Endothelial cell of umbilical vein (primary cell): ENCODE measurements at regions not wholly inside any gene's neighbourhood (a gene's known extent, or its start where the extent isn't known, plus 50 kb on each side); places are given as distances from the start of the nearest gene placed in this dataset.

Experiments used
- BruUV-seq: library from RNA; stranded (reverse); fragments of 400-500 nt; replicated peaks from 2 replicates; lab custom pipeline; 2021; lab: Mats Ljungman, UMichigan
- CTCF ChIA-PET: fragments of 300-600, 350-600 bp; sonication (Branson Sonifier 250); formaldehyde crosslinking; loops from one replicate; lab custom pipeline; 2021; ENCODE audit warnings: antibody characterized with exemption, inconsistent platforms; lab: Charles Lee
- POLR2A ChIA-PET: fragments of 300-600, 350-600 bp; sonication (Branson Sonifier 250); formaldehyde crosslinking; loops from one replicate; lab custom pipeline; 2021; ENCODE audit warnings: antibody characterized with exemption, inconsistent platforms; lab: Charles Lee
- DNase-seq: peaks from one replicate; pipeline ENCODE4 v3.0.0-alpha.2; 2011; ENCODE audit warnings: low read depth, low spot score
- FAIRE-seq: peaks from 2 replicates; lab custom pipeline; 2011; peaks lifted over from hg19 to GRCh38; lab: Jason Lieb, UNC
- H2AFZ ChIP-seq: 2 replicates; pipeline ENCODE4 v1.6.0; 2012; ENCODE audit warnings: low read depth, low read length, control low read depth, inconsistent platforms
- H3K27ac ChIP-seq: 2 replicates; pipeline ENCODE4 v1.5.1; 2011; ENCODE audit warnings: low read depth, mild to moderate bottlenecking, control low read depth, low read length, moderate library complexity; ENCODE audit not compliant: insufficient read depth
- H3K27me3 ChIP-seq, 2 experiments: 2 replicates each; pipeline versions ENCODE4 v1.6.0 to v1.6.1; 2011; ENCODE audit warnings: low read length in 2 of 2, mixed read lengths in 1 of 2; ENCODE audit not compliant: control insufficient read depth in 2 of 2, insufficient read depth in 2 of 2
- H3K36me3 ChIP-seq, 2 experiments: 2 replicates in 1 of 2; 3 replicates in 1 of 2; pipeline ENCODE4 v1.5.1; 2011; ENCODE audit warnings: low read length in 2 of 2, mild to moderate bottlenecking in 1 of 2, moderate library complexity in 1 of 2; ENCODE audit not compliant: control insufficient read depth in 2 of 2, insufficient read depth in 2 of 2; ENCODE audit errors: extremely low read depth in 1 of 2
- H3K4me1 ChIP-seq: 3 replicates; pipeline ENCODE4 v1.5.1; 2011; ENCODE audit warnings: mild to moderate bottlenecking, low read length; ENCODE audit not compliant: control insufficient read depth, insufficient read depth; ENCODE audit errors: extremely low read depth
- H3K4me2 ChIP-seq: 2 replicates; pipeline ENCODE4 v1.6.1; 2011; ENCODE audit warnings: low read length, control low read depth, mixed read lengths; ENCODE audit not compliant: insufficient read depth
- H3K4me3 ChIP-seq, 3 experiments: fragments of 200-600 bp in 1 of 3; sonication (generic), shearing (Covaris generic) in 1 of 3; replicated peaks in 1 of 3; 2 replicates each; pipeline ENCODE4 v1.5.1; 2011 to 2016; ENCODE audit warnings: control low read depth in 3 of 3, low read length in 3 of 3, mild to moderate bottlenecking in 2 of 3, inconsistent platforms in 1 of 3, low read depth in 1 of 3, moderate library complexity in 1 of 3; ENCODE audit not compliant: insufficient read depth in 1 of 3
- H3K79me2 ChIP-seq: 2 replicates; pipeline ENCODE4 v1.6.0; 2012; ENCODE audit warnings: low read length, inconsistent platforms; ENCODE audit not compliant: control insufficient read depth, insufficient read depth
- H3K9ac ChIP-seq: replicated peaks from 2 replicates; pipeline ENCODE3; 2011; ENCODE audit warnings: low read length, control low read depth; ENCODE audit not compliant: insufficient read depth; ENCODE audit errors: extremely low read depth
- H3K9me1 ChIP-seq: replicated peaks from 3 replicates; pipeline ENCODE4 v1.6.0; 2011; ENCODE audit warnings: mild to moderate bottlenecking, low read length; ENCODE audit not compliant: control insufficient read depth, insufficient read depth; ENCODE audit errors: extremely low read depth
- H3K9me3 ChIP-seq: replicated peaks from 2 replicates; pipeline ENCODE4 v1.5.1; 2012; ENCODE audit warnings: low read length, inconsistent platforms; ENCODE audit not compliant: control insufficient read depth, insufficient read depth
- H4K20me1 ChIP-seq: replicated peaks from 2 replicates; pipeline ENCODE3; 2011; ENCODE audit warnings: mild to moderate bottlenecking, low read length; ENCODE audit not compliant: control insufficient read depth, insufficient read depth; ENCODE audit errors: extremely low read depth
- CTCF ChIP-seq, 2 donors: IDR thresholded peaks; 1 replicate in 1 of 2; 2 replicates in 1 of 2; pipeline ENCODE4 v1.5.1; 2011; ENCODE audit warnings: low read length in 2 of 2, mild to moderate bottlenecking in 2 of 2, moderate library complexity in 2 of 2, control low read depth in 1 of 2, inconsistent platforms in 1 of 2, low read depth in 1 of 2; ENCODE audit not compliant: insufficient read depth in 1 of 2; ENCODE audit errors: extremely low read depth in 1 of 2
- FOS ChIP-seq: IDR thresholded peaks from 2 replicates; pipeline ENCODE4 v1.6.1; 2011; ENCODE audit warnings: mild to moderate bottlenecking, low read length, moderate library complexity, borderline replicate concordance; ENCODE audit not compliant: insufficient read depth
- GATA2 ChIP-seq: IDR thresholded peaks from 2 replicates; pipeline ENCODE4 v1.7.0; 2011; ENCODE audit warnings: low read depth, mild to moderate bottlenecking, moderate library complexity, mixed read lengths, low read length; ENCODE audit not compliant: insufficient read length, insufficient read depth
- JUN ChIP-seq: IDR thresholded peaks from 2 replicates; pipeline ENCODE4 v1.6.1; 2011; ENCODE audit warnings: borderline replicate concordance, low read depth; ENCODE audit not compliant: insufficient read length, insufficient read depth
- MAX ChIP-seq: IDR thresholded peaks from 2 replicates; pipeline ENCODE4 v1.6.1; 2011; ENCODE audit not compliant: insufficient read depth, insufficient read length
- POLR2AphosphoS5 ChIP-seq: IDR thresholded peaks from 2 replicates; pipeline ENCODE4 v1.6.1; 2012; ENCODE audit warnings: low read depth, mild to moderate bottlenecking, control low read depth, low read length, moderate library complexity; ENCODE audit not compliant: insufficient read depth
- dilution Hi-C: fragments of 300-500 bp; cut with MboI; formaldehyde crosslinking; loops from one replicate; pipeline ENCODE4 v1.15.0; 2019; ENCODE audit warnings: low sequenced_read_pairs; ENCODE audit not compliant: extremely low pct_ligation_motif_present
- intact Hi-C: fragments of 100-400 bp; cut with micrococcal nuclease; formaldehyde crosslinking; loops from one replicate; pipeline ENCODE4 v1.10.0; 2022

- intact Hi-C loops = no loop called here
- Histone ChIP-seq H3K9ac (no peak overlapping the region), H3K27ac (no peak overlapping the region), H2AFZ (no peak overlapping the region), H3K79me2 (no peaks in the 10 kb centered on the region), H3K27me3 (no peaks in the 10 kb centered on the region), H4K20me1 (no peaks in the 10 kb centered on the region), H3K4me3 (no peak overlapping the region), H3K36me3 (no peaks in the 10 kb centered on the region), H3K4me1 (no peaks in the 10 kb centered on the region), H3K9me1 (no peaks in the 10 kb centered on the region), H3K4me2 (no peak overlapping the region), H3K9me3 (no peaks in the 10 kb centered on the region)
- no peak for FAIRE-seq
- dilution Hi-C loops = no loop called here
- POLR2A ChIA-PET = no interaction called here
- DNase-seq = no peak
- CTCF ChIA-PET = no interaction called here
- BruUV-seq = no TSS peak
- TF ChIP-seq POLR2AphosphoS5 (no peak), FOS (no peak), JUN (no peak), CTCF (IDR thresholded peaks at IDR 0.05; ENCODE audit: extremely low read depth in 1 of 2, insufficient read depth in 1 of 2, low read depth in 1 of 2, low read length in 2 of 2) (no peak), GATA2 (no peak), MAX (no peak)
These were observed 433.4 kb downstream of the TAF11L14 start for GRCh38 chr5:18067615-18068014.
